ENCODE measurements at regions not wholly inside any gene's neighbourhood (a gene's known extent, or its start where the extent isn't known, plus 50 kb on each side); places are given as distances from the start of the nearest gene placed in this dataset.

GRCh38 chr12:24198070-24198469, 248.6 kb upstream of the SOX5 start:
- TF ChIP-seq CTCF (IDR thresholded peaks at IDR 0.05) (no peak), POLR2AphosphoS5 (IDR thresholded peaks at IDR 0.05) (no peak), POLR2A (IDR thresholded peaks at IDR 0.05) (no peak)
- no peak for DNase-seq (ENCODE audit: low spot score in 2 of 2)
- H3K36me3 ChIP-seq: no peaks in the 10 kb centered on the region
- no peaks in the 10 kb centered on the region for H3K9me3 ChIP-seq
- H3K4me1 ChIP-seq: no peaks in the 10 kb centered on the region
- intact Hi-C loops (cut with DNase I; ENCODE audit: low total_unique reads): no loop called here
- no peak overlapping the region for H3K27ac ChIP-seq
- no peak overlapping the region for H3K4me3 ChIP-seq
- H3K27me3 ChIP-seq: no peaks in the 10 kb centered on the region

- H3K27ac ChIP-seq: no peak overlapping the region
- no peaks in the 10 kb centered on the region for H3K36me3 ChIP-seq
- H3K27me3 ChIP-seq: no peaks in the 10 kb centered on the region
- TF ChIP-seq POLR2AphosphoS5 (IDR thresholded peaks at IDR 0.05) (no peak), POLR2A (IDR thresholded peaks at IDR 0.05) (no peak), CTCF (IDR thresholded peaks at IDR 0.05) (no peak)
- H3K4me1 ChIP-seq: no peaks in the 10 kb centered on the region
- no peak for DNase-seq (ENCODE audit: low spot score in 2 of 2)
- no peaks in the 10 kb centered on the region for H3K9me3 ChIP-seq
- no peak overlapping the region for H3K4me3 ChIP-seq
- intact Hi-C loops (cut with DNase I; ENCODE audit: low total_unique reads): no loop called here
Observed at GRCh38 chr12:24197532-24197931, 248.1 kb upstream of the SOX5 start.

DNA sequence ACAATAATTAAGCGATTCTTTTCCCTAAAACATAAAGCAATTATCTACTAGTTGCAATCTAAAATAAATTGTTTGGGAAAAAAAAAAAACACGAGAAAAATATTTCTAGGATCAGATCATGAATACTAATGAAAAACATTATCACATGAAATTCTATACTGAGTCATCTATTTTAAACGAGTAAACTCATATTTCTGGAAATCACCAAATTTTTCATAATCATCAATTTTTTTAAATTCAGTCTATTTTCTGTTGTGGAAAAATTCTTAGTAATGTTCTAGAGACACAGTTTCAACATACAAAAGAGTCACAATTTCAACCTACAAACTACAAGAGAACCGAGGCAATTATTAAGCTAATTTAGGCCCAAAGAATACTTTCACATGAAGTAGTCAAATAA, 245.6 kb upstream of the SOX5 start:
- Histone ChIP-seq H3K4me3 (no peak overlapping the region), H3K4me1 (no peaks in the 10 kb centered on the region), H3K27me3 (no peaks in the 10 kb centered on the region), H3K9me3 (no peaks in the 10 kb centered on the region), H3K27ac (no peak overlapping the region), H3K36me3 (no peaks in the 10 kb centered on the region)
- TF ChIP-seq CTCF (IDR thresholded peaks at IDR 0.05) (no peak), POLR2A (IDR thresholded peaks at IDR 0.05) (no peak), POLR2AphosphoS5 (IDR thresholded peaks at IDR 0.05) (no peak)
- no peak for DNase-seq (ENCODE audit: low spot score in 2 of 2)
- intact Hi-C loops (cut with DNase I; ENCODE audit: low total_unique reads): no loop called here

GRCh38 chr12:24191117-24191516, 241.6 kb upstream of the SOX5 start:
- H3K4me1 ChIP-seq: no peaks in the 10 kb centered on the region
- no peaks in the 10 kb centered on the region for H3K9me3 ChIP-seq
- DNase-seq (ENCODE audit: low spot score in 2 of 2): no peak
- H3K4me3 ChIP-seq: no peak overlapping the region
- intact Hi-C loops (cut with DNase I; ENCODE audit: low total_unique reads): no loop called here
- no peak for TF ChIP-seq POLR2A (IDR thresholded peaks at IDR 0.05)
- TF ChIP-seq POLR2AphosphoS5 (IDR thresholded peaks at IDR 0.05): no peak
- no peaks in the 10 kb centered on the region for H3K27me3 ChIP-seq
- no peak overlapping the region for H3K27ac ChIP-seq
- no peaks in the 10 kb centered on the region for H3K36me3 ChIP-seq

DNA sequence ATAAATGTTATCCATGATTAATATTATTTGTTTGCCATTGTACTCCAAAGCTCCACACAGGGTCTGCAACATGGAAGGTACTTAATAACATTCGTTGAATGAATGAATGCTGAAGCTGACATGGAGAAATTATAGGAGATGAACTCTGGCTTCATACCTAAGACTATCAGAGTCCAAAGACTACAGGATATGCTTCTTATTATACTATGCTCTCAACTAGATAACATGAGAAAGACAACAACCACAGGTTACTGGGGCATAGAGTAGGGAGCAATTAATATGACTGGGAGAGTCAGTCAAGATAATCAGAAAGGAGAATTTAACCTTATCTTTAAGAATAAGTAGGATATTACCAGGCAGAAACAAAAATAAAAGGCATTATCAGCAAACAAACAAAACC, 236.3 kb upstream of the SOX5 start:
- H3K36me3 ChIP-seq: no peaks in the 10 kb centered on the region
- TF ChIP-seq POLR2AphosphoS5 (IDR thresholded peaks at IDR 0.05): no peak
- no peak for TF ChIP-seq CTCF (IDR thresholded peaks at IDR 0.05)
- no peak for TF ChIP-seq POLR2A (IDR thresholded peaks at IDR 0.05)
- H3K4me3 ChIP-seq: no peak overlapping the region
- no peak overlapping the region for H3K27ac ChIP-seq
- DNase-seq (ENCODE audit: low spot score in 2 of 2): no peak
- H3K4me1 ChIP-seq: no peaks in the 10 kb centered on the region
- H3K9me3 ChIP-seq: no peaks in the 10 kb centered on the region
- no peaks in the 10 kb centered on the region for H3K27me3 ChIP-seq
- intact Hi-C loops (cut with DNase I; ENCODE audit: low total_unique reads): no loop called here

DNA sequence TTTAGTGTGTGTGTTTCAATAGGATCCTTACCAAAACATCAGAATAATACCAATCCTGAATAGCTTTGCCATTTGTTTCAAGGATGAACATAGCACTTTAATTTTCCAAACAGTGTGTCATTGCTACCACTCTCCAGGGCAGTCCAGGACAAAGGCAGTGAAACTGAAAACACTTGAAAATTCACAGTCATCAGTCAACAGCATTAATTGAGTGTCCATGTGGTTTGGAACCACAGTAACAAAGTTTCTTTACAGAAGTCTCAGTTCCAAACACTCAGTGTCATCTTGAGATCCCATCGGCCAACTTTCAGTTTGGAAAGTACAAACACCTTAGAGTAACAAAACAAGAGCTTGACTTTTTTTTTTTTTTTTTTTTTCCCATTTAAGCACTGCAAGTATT, 228.4 kb upstream of the SOX5 start:
- intact Hi-C loops (cut with DNase I; ENCODE audit: low total_unique reads): loop anchor here (10.0 kb wide), 1 partner anchor 167 kb away; no protein-coding TSS in a partner anchor
- TF ChIP-seq CTCF (IDR thresholded peaks at IDR 0.05) (no peak), POLR2AphosphoS5 (IDR thresholded peaks at IDR 0.05) (no peak), POLR2A (IDR thresholded peaks at IDR 0.05) (no peak)
- H3K27ac ChIP-seq: no peak overlapping the region
- no peak for DNase-seq (ENCODE audit: low spot score in 2 of 2)
- no peaks in the 10 kb centered on the region for H3K27me3 ChIP-seq
- H3K4me1 ChIP-seq: no peaks in the 10 kb centered on the region
- no peaks in the 10 kb centered on the region for H3K9me3 ChIP-seq
- no peak overlapping the region for H3K4me3 ChIP-seq
- no peaks in the 10 kb centered on the region for H3K36me3 ChIP-seq

Measured in breast epithelium (tissue), 4 donors.